HG03354 (cell line): ENCODE measurements at regions not wholly inside any gene's neighbourhood (a gene's known extent, or its start where the extent isn't known, plus 50 kb on each side); places are given as distances from the start of the nearest gene placed in this dataset.
A peak's percentile ranks its signal among the peaks of the same experiment; 100 is the strongest.

Source experiments
- ATAC-seq: cut with Tn5 transposase; IDR thresholded peaks from one replicate; pipeline ENCODE4 v1.9.1; 2021; ENCODE audit warnings: mild to moderate bottlenecking; ENCODE audit not compliant: unreplicated experiment, poor library complexity, severe bottlenecking

GRCh38 chr1:65059930-65060538 is 88.0 kb upstream of the AK4 start:
- ATAC-seq, result no peak

- no peak for ATAC-seq
Observed at GRCh38 chr1:65062339-65062738, 85.7 kb upstream of the AK4 start.

GRCh38 chr1:65063025-65063424 is 85.0 kb upstream of the AK4 start:
- no peak for ATAC-seq

- ATAC-seq, result no peak
Observed at GRCh38 chr1:65064981-65065380, 83.0 kb upstream of the AK4 start.

- ATAC-seq, result no peak
Observed at GRCh38 chr1:65065524-65066418, 82.2 kb upstream of the AK4 start.

- no peak for ATAC-seq
Observed at GRCh38 chr1:65066419-65066765, 81.6 kb upstream of the AK4 start.

- ATAC-seq, result peak; percentile 54
Observed at GRCh38 chr1:65066766-65067490, 81.1 kb upstream of the AK4 start.

- ATAC-seq, result peak; percentile 38
Observed at GRCh38 chr1:65067491-65068201, 80.4 kb upstream of the AK4 start.

GRCh38 chr1:65068202-65069010 is 79.6 kb upstream of the AK4 start:
- ATAC-seq, result peak; percentile 11

- no peak for ATAC-seq
Observed at GRCh38 chr1:65069011-65069565, 78.9 kb upstream of the AK4 start.

GRCh38 chr1:65072845-65073244 is 75.2 kb upstream of the AK4 start:
- ATAC-seq, result no peak

- ATAC-seq, result peak; percentile 89
Observed at GRCh38 chr1:65075123-65075976, 72.7 kb upstream of the AK4 start.

- ATAC-seq, result no peak
Observed at GRCh38 chr1:65077369-65077768, 70.6 kb upstream of the AK4 start.

- ATAC-seq, result no peak
Observed at GRCh38 chr1:65079941-65080340, 68.1 kb upstream of the AK4 start.

- no peak for ATAC-seq
Observed at GRCh38 chr1:65082346-65083040, 65.5 kb upstream of the AK4 start.

GRCh38 chr1:65083263-65083896 is 64.6 kb upstream of the AK4 start:
- peak; percentile 46 for ATAC-seq

- no peak for ATAC-seq
Observed at GRCh38 chr1:65084066-65084465, 63.9 kb upstream of the AK4 start.
